Small intestine (tissue), 7 donors: ENCODE measurements at regions not wholly inside any gene's neighbourhood (a gene's known extent, or its start where the extent isn't known, plus 50 kb on each side); places are given as distances from the start of the nearest gene placed in this dataset.

Experiments used
- DNase-seq, 2 donors: peaks; one replicate each; pipeline versions ENCODE4 v3.0.0 to v3.0.0-alpha.2; 2013
- FAIRE-seq: peaks from 2 replicates; lab custom pipeline; 2012; peaks lifted over from hg19 to GRCh38; lab: Jason Lieb, UNC
- H3K27ac ChIP-seq, 3 donors: one replicate each; pipeline ENCODE4 v1.5.1; 2013; ENCODE audit warnings: low read length in 2 of 3, mild to moderate bottlenecking in 2 of 3, control low read depth in 1 of 3, inconsistent platforms in 1 of 3, low read depth in 1 of 3, moderate library complexity in 1 of 3
- H3K27me3 ChIP-seq, 3 donors: one replicate each; pipeline ENCODE4 v1.6.1; 2013; ENCODE audit warnings: low read length in 3 of 3, inconsistent platforms in 1 of 3; ENCODE audit not compliant: control insufficient read depth in 3 of 3, insufficient read depth in 3 of 3
- H3K36me3 ChIP-seq, 3 donors: one replicate each; pipeline ENCODE4 v1.6.1; 2013; ENCODE audit warnings: low read length in 3 of 3, inconsistent platforms in 1 of 3, low read depth in 1 of 3, mild to moderate bottlenecking in 1 of 3, moderate library complexity in 1 of 3; ENCODE audit not compliant: control insufficient read depth in 3 of 3, insufficient read depth in 2 of 3
- H3K4me1 ChIP-seq, 3 donors: one replicate each; pipeline ENCODE4 v1.6.1; 2013; ENCODE audit warnings: low read length in 2 of 3, inconsistent platforms in 1 of 3, low read depth in 1 of 3, mild to moderate bottlenecking in 1 of 3, moderate library complexity in 1 of 3; ENCODE audit not compliant: control insufficient read depth in 3 of 3, insufficient read depth in 2 of 3
- H3K4me3 ChIP-seq, 3 donors: one replicate each; pipeline ENCODE4 v1.5.1; 2013; ENCODE audit warnings: low read length in 3 of 3, control low read depth in 1 of 3, inconsistent platforms in 1 of 3, low read depth in 1 of 3, mild to moderate bottlenecking in 1 of 3, moderate library complexity in 1 of 3
- H3K9me3 ChIP-seq, 2 donors: one replicate each; pipeline ENCODE4 v1.6.1; 2013; ENCODE audit warnings: low read depth in 1 of 2, low read length in 1 of 2; ENCODE audit not compliant: control insufficient read depth in 2 of 2, insufficient read depth in 1 of 2
- WGBS, 3 donors: extraction: QIAGEN DNeasy Blood & Tissue Kit; methylation state at CpG; one replicate each; pipeline ENCODE4 v1.1.7; 2013; 5-methylcytosine and 5-hydroxymethylcytosine counted together
- donor health status: healthy with polysubstance abuse.
- donor health status: control.
- donor health status: control.
- donor health status: Bipolar disorder and iron deficiency.
- donor health status: healthy.

- Histone ChIP-seq H3K9me3 (no peaks in the 10 kb centered on the region), H3K4me1 (no peaks in the 10 kb centered on the region), H3K36me3 (no peaks in the 10 kb centered on the region), H3K4me3 (no peak overlapping the region), H3K27me3 (no peaks in the 10 kb centered on the region), H3K27ac (no peak overlapping the region)
- DNase-seq: no peak
- FAIRE-seq: no peak
- WGBS, 3 donors: 77 to 83% (median 80%) methylated on average over 2 of the region's 2 CpGs
Measured at GRCh38 chr4:96775501-96775900, 935.6 kb downstream of the PDHA2 start.

- H3K9me3 ChIP-seq: no peaks in the 10 kb centered on the region
- H3K36me3 ChIP-seq: no peaks in the 10 kb centered on the region
- H3K27me3 ChIP-seq: no peaks in the 10 kb centered on the region
- no peak overlapping the region for H3K27ac ChIP-seq
- no peak overlapping the region for H3K4me3 ChIP-seq
- FAIRE-seq (no peak), DNase-seq (no peak)
- H3K4me1 ChIP-seq: no peaks in the 10 kb centered on the region
- WGBS, 3 donors: 75 to 83% (median 78%) methylated on average over 2 of the region's 2 CpGs
Measured at GRCh38 chr4:96776920-96777527, 937.1 kb downstream of the PDHA2 start.

- WGBS, 3 donors: 78 to 86% (median 80%) methylated on average over 4 of the region's 4 CpGs
- FAIRE-seq: no peak
Measured at GRCh38 chr4:96784336-96784735, 944.4 kb downstream of the PDHA2 start.

GRCh38 chr4:96786306-96786705 is 946.4 kb downstream of the PDHA2 start:
- no peaks in the 10 kb centered on the region for H3K36me3 ChIP-seq
- WGBS, 3 donors: 62 to 81% (median 76%) methylated on average over 3 of the region's 3 CpGs
- DNase-seq (no peak), FAIRE-seq (no peak)
- no peak overlapping the region for H3K4me3 ChIP-seq
- no peaks in the 10 kb centered on the region for H3K9me3 ChIP-seq
- no peak overlapping the region for H3K27ac ChIP-seq
- no peaks in the 10 kb centered on the region for H3K4me1 ChIP-seq
- H3K27me3 ChIP-seq: no peaks in the 10 kb centered on the region

More at GRCh38 chr4:96784336-96784735, 944.4 kb downstream of the PDHA2 start:
- DNase-seq: no peak
- no peak overlapping the region for H3K27ac ChIP-seq
- H3K9me3 ChIP-seq: no peaks in the 10 kb centered on the region
- H3K4me1 ChIP-seq: no peaks in the 10 kb centered on the region
- no peaks in the 10 kb centered on the region for H3K36me3 ChIP-seq
- H3K27me3 ChIP-seq: no peaks in the 10 kb centered on the region
- H3K4me3 ChIP-seq: no peak overlapping the region

- H3K36me3 ChIP-seq: no peaks in the 10 kb centered on the region
- no peak for FAIRE-seq
- H3K27ac ChIP-seq: no peak overlapping the region
- 65 to 90% (median 85%) methylated on average over 1 of the region's 1 CpG for WGBS, 3 donors
- H3K27me3 ChIP-seq: no peaks in the 10 kb centered on the region
- no peak for DNase-seq
- no peak overlapping the region for H3K4me3 ChIP-seq
- no peaks in the 10 kb centered on the region for H3K4me1 ChIP-seq
- no peaks in the 10 kb centered on the region for H3K9me3 ChIP-seq
Measured at GRCh38 chr4:96787766-96788165, 947.9 kb downstream of the PDHA2 start.

GRCh38 chr4:96809563-96809962 is 969.7 kb downstream of the PDHA2 start:
- Histone ChIP-seq H3K27me3 (no peaks in the 10 kb centered on the region), H3K4me3 (no peak overlapping the region), H3K4me1 (no peaks in the 10 kb centered on the region), H3K9me3 (no peaks in the 10 kb centered on the region), H3K27ac (no peak overlapping the region), H3K36me3 (no peaks in the 10 kb centered on the region)
- 67 to 85% (median 77%) methylated on average over 2 of the region's 2 CpGs for WGBS, 3 donors
- no peak for FAIRE-seq
- DNase-seq: no peak

- no peaks in the 10 kb centered on the region for H3K27me3 ChIP-seq
- H3K27ac ChIP-seq: no peak overlapping the region
- no peaks in the 10 kb centered on the region for H3K9me3 ChIP-seq
- WGBS, 3 donors: 66 to 82% (median 81%) methylated on average over 4 of the region's 4 CpGs
- FAIRE-seq: no peak
- DNase-seq: no peak
- no peaks in the 10 kb centered on the region for H3K4me1 ChIP-seq
- H3K36me3 ChIP-seq: no peaks in the 10 kb centered on the region
- no peak overlapping the region for H3K4me3 ChIP-seq
Measured at GRCh38 chr4:96827086-96827485, 987.2 kb downstream of the PDHA2 start.

GRCh38 chr4:96833831-96834230 is 993.9 kb downstream of the PDHA2 start:
- FAIRE-seq: no peak
- 36 to 63% (median 42%) methylated on average over 2 of the region's 2 CpGs for WGBS, 3 donors
- no peaks in the 10 kb centered on the region for H3K9me3 ChIP-seq

GRCh38 chr4:96835991-96836390 is 996.1 kb downstream of the PDHA2 start:
- WGBS, 3 donors: 32 to 63% (median 45%) methylated on average over 3 of the region's 3 CpGs
- Histone ChIP-seq H3K36me3 (no peaks in the 10 kb centered on the region), H3K27ac (no peak overlapping the region), H3K9me3 (no peaks in the 10 kb centered on the region), H3K27me3 (no peaks in the 10 kb centered on the region), H3K4me3 (no peak overlapping the region), H3K4me1 (no peaks in the 10 kb centered on the region)
- FAIRE-seq (no peak), DNase-seq (no peak)

More at GRCh38 chr4:96833831-96834230, 993.9 kb downstream of the PDHA2 start:
- no peaks in the 10 kb centered on the region for H3K36me3 ChIP-seq
- no peak overlapping the region for H3K4me3 ChIP-seq
- no peaks in the 10 kb centered on the region for H3K4me1 ChIP-seq
- H3K27ac ChIP-seq: no peak overlapping the region
- H3K27me3 ChIP-seq: no peaks in the 10 kb centered on the region
- no peak for DNase-seq
